ENCODE measurements at regions not wholly inside any gene's neighbourhood (a gene's known extent, or its start where the extent isn't known, plus 50 kb on each side); places are given as distances from the start of the nearest gene placed in this dataset.

DNA sequence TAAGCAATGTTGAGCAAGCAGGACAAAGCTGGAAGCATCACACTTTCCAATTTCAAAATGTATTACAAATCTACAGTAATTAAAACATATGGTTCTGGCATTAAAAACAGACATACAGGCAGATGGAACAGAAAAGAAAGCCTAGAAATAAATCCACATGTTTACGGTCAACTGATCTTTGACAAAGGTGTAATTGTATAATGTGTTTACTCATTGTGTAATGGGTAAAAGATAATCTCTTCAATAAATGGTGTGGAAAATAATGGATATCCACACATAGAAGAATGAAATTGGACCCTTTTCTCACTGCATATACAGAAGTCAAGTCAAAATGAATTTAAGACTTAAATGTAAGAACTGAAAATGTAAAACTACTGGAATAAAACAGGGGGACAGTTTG is 394.2 kb downstream of the ANKRD50 start:
- TF ChIP-seq, protein P1, sequence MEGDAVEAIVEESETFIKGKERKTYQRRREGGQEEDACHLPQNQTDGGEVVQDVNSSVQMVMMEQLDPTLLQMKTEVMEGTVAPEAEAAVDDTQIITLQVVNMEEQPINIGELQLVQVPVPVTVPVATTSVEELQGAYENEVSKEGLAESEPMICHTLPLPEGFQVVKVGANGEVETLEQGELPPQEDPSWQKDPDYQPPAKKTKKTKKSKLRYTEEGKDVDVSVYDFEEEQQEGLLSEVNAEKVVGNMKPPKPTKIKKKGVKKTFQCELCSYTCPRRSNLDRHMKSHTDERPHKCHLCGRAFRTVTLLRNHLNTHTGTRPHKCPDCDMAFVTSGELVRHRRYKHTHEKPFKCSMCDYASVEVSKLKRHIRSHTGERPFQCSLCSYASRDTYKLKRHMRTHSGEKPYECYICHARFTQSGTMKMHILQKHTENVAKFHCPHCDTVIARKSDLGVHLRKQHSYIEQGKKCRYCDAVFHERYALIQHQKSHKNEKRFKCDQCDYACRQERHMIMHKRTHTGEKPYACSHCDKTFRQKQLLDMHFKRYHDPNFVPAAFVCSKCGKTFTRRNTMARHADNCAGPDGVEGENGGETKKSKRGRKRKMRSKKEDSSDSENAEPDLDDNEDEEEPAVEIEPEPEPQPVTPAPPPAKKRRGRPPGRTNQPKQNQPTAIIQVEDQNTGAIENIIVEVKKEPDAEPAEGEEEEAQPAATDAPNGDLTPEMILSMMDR (IDR thresholded peaks at IDR 0.05), result no peak
- no peak for TF ChIP-seq POLR2A (IDR thresholded peaks at IDR 0.05)

Measured in esophagus squamous epithelium (tissue), 4 donors.